Progenitor cell of endocrine pancreas (in vitro differentiated cells): ENCODE measurements at regions not wholly inside any gene's neighbourhood (a gene's known extent, or its start where the extent isn't known, plus 50 kb on each side); places are given as distances from the start of the nearest gene placed in this dataset.
"Not testable (repeated sequence)": the region's sequence is repeated elsewhere in the genome, so short reads cannot be mapped to it uniquely, and the experiment has no call there.

Source experiments
- DNase-seq: peaks from one replicate; pipeline ENCODE4 v3.0.0; 2021; ENCODE audit warnings: low spot score; ENCODE audit not compliant: unreplicated experiment
- H3K27ac Mint-ChIP-seq: 2 replicates; pipeline ENCODE4 v1.8.0; 2021; ENCODE audit warnings: mild to moderate bottlenecking, moderate library complexity, mixed read lengths
- H3K27me3 Mint-ChIP-seq: 2 replicates; pipeline ENCODE4 v1.8.0; 2021; ENCODE audit warnings: mixed read lengths
- H3K36me3 Mint-ChIP-seq: 2 replicates; pipeline ENCODE4 v1.8.0; 2022; ENCODE audit warnings: mixed read lengths; ENCODE audit not compliant: insufficient read depth
- H3K4me1 Mint-ChIP-seq: 2 replicates; pipeline ENCODE4 v1.8.0; 2021; ENCODE audit warnings: low read depth, mixed read lengths
- H3K4me3 Mint-ChIP-seq: 2 replicates; pipeline ENCODE4 v1.8.0; 2021; ENCODE audit warnings: low read depth, mild to moderate bottlenecking, moderate library complexity, mixed read lengths
- H3K9me3 Mint-ChIP-seq: 2 replicates; pipeline ENCODE4 v1.8.0; 2021; ENCODE audit warnings: low read depth, mixed read lengths
- TF ChIP-seq, protein P1 (sequence below): fragments of 200-600 bp; sonication (generic); IDR thresholded peaks from one replicate; pipeline ENCODE4 v1.5.0; 2021; ENCODE audit warnings: antibody characterized with exemption, mild to moderate bottlenecking; ENCODE audit not compliant: unreplicated experiment

DNA sequence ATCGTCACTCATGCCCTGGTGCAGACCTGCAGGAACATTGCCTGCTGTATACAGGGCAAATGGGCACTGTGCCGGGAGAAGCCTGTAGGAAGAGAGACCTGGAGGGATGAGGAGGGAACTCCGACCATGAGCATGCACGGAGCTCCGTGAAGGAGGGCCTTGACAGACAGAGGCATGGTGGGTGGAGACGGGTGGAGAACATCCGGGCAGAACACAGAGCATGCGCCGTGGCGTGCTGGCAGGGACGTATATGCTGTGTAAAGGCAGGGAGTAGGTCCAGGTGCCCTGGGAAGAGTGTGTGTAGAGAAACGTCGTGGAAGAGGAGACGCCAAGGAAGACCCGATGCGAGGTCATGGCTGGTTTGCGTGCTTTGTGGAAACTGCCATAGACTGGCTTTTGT, 133.0 kb upstream of the FAN1 start:
- TF ChIP-seq, protein P1, sequence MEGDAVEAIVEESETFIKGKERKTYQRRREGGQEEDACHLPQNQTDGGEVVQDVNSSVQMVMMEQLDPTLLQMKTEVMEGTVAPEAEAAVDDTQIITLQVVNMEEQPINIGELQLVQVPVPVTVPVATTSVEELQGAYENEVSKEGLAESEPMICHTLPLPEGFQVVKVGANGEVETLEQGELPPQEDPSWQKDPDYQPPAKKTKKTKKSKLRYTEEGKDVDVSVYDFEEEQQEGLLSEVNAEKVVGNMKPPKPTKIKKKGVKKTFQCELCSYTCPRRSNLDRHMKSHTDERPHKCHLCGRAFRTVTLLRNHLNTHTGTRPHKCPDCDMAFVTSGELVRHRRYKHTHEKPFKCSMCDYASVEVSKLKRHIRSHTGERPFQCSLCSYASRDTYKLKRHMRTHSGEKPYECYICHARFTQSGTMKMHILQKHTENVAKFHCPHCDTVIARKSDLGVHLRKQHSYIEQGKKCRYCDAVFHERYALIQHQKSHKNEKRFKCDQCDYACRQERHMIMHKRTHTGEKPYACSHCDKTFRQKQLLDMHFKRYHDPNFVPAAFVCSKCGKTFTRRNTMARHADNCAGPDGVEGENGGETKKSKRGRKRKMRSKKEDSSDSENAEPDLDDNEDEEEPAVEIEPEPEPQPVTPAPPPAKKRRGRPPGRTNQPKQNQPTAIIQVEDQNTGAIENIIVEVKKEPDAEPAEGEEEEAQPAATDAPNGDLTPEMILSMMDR: no peak
- Mint-ChIP-seq H3K36me3 (peaks cover 17% of the 10 kb centered on the region), H3K9me3 (peaks cover 7% of the 10 kb centered on the region), H3K4me3 (no peak overlapping the region), H3K27me3 (no peaks in the 10 kb centered on the region), H3K27ac (peak overlapping the region; percentile 85), H3K4me1 (no peaks in the 10 kb centered on the region)
- DNase-seq: no peak

DNA sequence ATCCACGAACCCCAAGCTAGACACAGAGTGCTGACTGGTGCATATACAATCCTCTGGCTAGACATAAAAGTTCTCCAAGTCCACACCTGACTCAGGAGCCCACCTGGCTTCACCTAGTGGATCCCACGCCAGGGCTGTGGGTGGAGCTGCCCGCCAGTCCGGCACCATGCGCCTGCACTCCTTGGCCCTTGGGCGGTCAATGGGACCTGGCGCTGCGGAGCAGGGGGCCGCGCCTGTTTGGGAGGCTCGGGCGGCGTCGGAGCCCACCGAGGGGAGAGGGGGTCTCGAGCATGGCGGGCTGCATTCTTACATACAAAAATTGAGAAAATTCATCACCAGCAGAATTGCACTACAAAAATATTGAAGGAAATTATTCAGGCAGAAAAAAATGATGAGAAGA, 120.7 kb upstream of the FAN1 start:
- H3K4me3 Mint-ChIP-seq: no peak overlapping the region
- no peak for DNase-seq
- H3K36me3 Mint-ChIP-seq: no peaks in the 10 kb centered on the region
- no peaks in the 10 kb centered on the region for H3K27me3 Mint-ChIP-seq
- peaks cover 7% of the 10 kb centered on the region for H3K9me3 Mint-ChIP-seq
- H3K27ac Mint-ChIP-seq: no peak overlapping the region
- H3K4me1 Mint-ChIP-seq: no peaks in the 10 kb centered on the region
- TF ChIP-seq, protein P1: no peak

DNA sequence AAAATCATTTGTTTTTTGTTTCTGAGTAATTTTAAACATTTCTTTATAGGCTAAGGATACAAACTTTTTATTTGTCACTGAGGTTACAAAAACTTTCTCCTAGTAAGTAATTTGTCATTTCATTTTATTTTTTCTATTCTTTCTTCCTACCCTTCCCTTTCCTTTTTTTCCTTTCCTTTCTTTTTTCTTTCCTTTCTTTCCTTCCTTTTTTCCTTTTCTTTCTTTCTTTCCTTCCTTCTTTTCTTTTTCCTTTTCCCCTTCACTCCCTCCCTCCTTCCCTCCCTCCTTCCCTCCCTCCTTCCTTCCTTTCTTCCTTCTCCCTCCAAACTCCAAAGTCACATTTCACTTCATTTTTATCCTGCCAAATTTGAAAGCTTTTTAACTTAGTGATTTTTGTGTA, 115.1 kb upstream of the FAN1 start:
- H3K4me3 Mint-ChIP-seq: no peak overlapping the region
- H3K27ac Mint-ChIP-seq: no peak overlapping the region
- H3K27me3 Mint-ChIP-seq: peaks cover 8% of the 10 kb centered on the region
- H3K36me3 Mint-ChIP-seq: no peaks in the 10 kb centered on the region
- H3K9me3 Mint-ChIP-seq: no peaks in the 10 kb centered on the region
- TF ChIP-seq, protein P1: no peak
- DNase-seq: no peak
- H3K4me1 Mint-ChIP-seq: no peaks in the 10 kb centered on the region

DNA sequence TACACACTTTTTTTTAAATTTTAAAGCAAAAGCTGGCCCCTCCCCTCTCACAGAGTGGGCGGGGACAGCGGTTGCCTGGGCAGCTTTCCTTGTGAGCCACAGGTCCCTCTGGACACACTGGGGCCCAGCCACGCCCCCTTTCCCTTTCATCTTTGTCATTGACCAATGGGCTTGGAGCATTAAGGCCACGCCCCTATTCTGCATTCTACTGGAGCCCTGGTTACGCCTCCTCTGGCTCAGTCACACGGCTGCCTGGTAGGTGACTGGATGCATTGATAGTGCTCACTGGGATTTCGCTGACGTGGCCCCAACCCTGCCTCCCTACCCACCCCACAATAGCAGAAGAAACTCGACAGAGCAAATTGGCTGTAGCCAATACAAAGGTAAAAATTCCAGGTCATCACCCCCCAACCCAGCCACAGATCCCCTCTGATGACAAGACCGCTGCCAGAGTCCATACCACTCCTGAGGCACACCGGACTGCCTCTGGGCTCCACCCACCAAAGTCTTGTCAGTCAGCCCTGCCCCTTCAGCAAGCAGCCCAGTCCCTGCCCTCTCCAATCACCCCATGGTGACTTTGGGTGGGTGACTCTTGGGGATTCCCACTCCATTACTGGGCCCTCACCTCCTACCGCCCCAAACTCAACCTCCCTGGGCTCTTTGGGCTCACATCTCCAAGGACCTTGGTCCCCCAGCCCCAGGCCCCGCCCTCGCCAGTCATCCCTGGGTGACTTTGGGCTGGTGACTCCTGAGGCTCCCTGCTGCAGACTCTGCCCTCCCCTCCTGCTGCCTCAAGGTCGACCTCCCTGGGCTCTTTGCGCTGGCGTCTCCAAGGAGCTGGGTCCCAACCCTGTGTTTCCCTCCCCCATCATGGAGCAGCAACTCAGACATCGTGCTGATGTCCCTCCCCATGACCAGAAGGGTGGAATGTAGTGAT, 112.2 kb upstream of the FAN1 start:
- TF ChIP-seq, protein P1: no peak
- Mint-ChIP-seq H3K9me3 (no peaks in the 10 kb centered on the region), H3K27me3 (peaks cover 11% of the 10 kb centered on the region), H3K4me3 (no peak overlapping the region), H3K36me3 (no peaks in the 10 kb centered on the region), H3K4me1 (no peaks in the 10 kb centered on the region), H3K27ac (no peak overlapping the region)
- DNase-seq: no peak

DNA sequence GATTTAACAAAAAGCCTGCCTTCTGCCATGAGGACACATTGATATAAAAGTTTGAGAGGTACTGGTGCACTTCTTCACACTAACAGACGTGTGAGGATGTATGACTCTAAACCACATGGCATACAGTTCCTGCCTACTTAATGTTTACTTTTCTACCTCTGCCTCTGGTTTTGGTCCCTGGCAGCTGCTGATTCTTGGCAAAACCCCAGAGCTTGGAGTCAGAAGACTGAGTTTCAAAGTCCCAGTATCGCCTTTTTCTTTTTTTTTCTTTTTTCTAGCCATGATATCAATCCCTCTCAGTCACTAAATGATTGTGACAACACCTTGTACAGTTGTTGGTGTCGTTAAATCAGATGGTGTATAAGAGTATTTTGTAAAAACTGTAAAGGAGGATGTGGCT, 110.9 kb upstream of the FAN1 start:
- not testable (repeated sequence) for H3K9me3 Mint-ChIP-seq, H3K4me1 Mint-ChIP-seq

DNA sequence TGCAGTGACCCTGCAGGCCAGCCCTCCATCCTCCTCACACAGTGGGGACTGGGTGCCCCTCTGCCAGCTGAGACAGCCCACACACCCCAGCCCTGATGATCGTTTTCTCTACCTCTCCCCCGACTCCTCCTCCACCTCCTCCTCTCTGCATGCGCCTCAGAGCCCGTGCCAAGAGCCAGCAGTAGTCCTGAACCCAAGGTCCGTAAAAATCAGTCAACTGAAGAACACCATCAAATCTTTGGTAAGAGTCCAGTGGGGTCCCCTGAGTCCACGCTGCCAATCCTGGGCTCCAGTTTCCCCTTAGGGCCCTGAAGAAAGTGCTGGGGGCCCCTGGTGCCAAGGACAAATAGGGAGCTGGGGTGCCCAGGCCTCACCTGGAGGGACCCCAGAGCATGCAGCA, 109.3 kb upstream of the FAN1 start:
- Mint-ChIP-seq H3K9me3 (no peaks in the 10 kb centered on the region), H3K36me3 (no peaks in the 10 kb centered on the region), H3K27ac (no peak overlapping the region), H3K4me1 (no peaks in the 10 kb centered on the region), H3K27me3 (peaks cover 8% of the 10 kb centered on the region), H3K4me3 (no peak overlapping the region)
- no peak for DNase-seq
- TF ChIP-seq, protein P1: no peak

More for the DNA sequence above, 110.9 kb upstream of the FAN1 start:
- H3K27me3 Mint-ChIP-seq: peaks cover 11% of the 10 kb centered on the region
- not testable (repeated sequence) for H3K4me3 Mint-ChIP-seq, H3K36me3 Mint-ChIP-seq, H3K27ac Mint-ChIP-seq, DNase-seq
